Activated T-cell treated with anti-CD3 and anti-CD28 coated beads, Interleukin-2, amount 50 U/mL, for 72 hours (primary cell): ENCODE measurements at regions not wholly inside any gene's neighbourhood (a gene's known extent, or its start where the extent isn't known, plus 50 kb on each side); places are given as distances from the start of the nearest gene placed in this dataset.
A peak's percentile ranks its signal among the peaks of the same experiment; 100 is the strongest.
"Not testable (repeated sequence)": the region's sequence is repeated elsewhere in the genome, so short reads cannot be mapped to it uniquely, and the experiment has no call there.

Source experiments
- ATAC-seq, 2 donors: fragments of 150-1000 bp; cut with Tn5 transposase; replicated peaks in 1 of 2; 2 replicates each; pipeline ENCODE4 v1.10.0; 2021; ENCODE audit warnings: moderate library complexity in 2 of 2, mild to moderate bottlenecking in 1 of 2
- DNase-seq, 2 donors: peaks; one replicate each; pipeline ENCODE4 v3.0.0; 2021 to 2022; ENCODE audit warnings: mixed read lengths in 1 of 2
- H3K27ac Mint-ChIP-seq: one replicate; pipeline ENCODE4 v1.8.0; 2022; ENCODE audit warnings: mild to moderate bottlenecking, moderate library complexity, mixed read lengths
- H3K27me3 Mint-ChIP-seq: one replicate; pipeline ENCODE4 v1.8.0; 2022; ENCODE audit warnings: low read depth, mixed read lengths
- H3K36me3 Mint-ChIP-seq, 2 donors: one replicate each; pipeline ENCODE4 v1.8.0; 2022; ENCODE audit warnings: mixed read lengths in 2 of 2, mild to moderate bottlenecking in 1 of 2; ENCODE audit not compliant: insufficient read depth in 2 of 2
- H3K4me1 Mint-ChIP-seq: one replicate; pipeline ENCODE4 v1.8.0; 2022; ENCODE audit warnings: low read depth, mixed read lengths
- H3K4me3 Mint-ChIP-seq, 2 donors: one replicate each; pipeline ENCODE4 v1.8.0; 2022; ENCODE audit warnings: mild to moderate bottlenecking in 2 of 2, mixed read lengths in 2 of 2, moderate library complexity in 2 of 2
- H3K9me3 Mint-ChIP-seq, 2 donors: one replicate each; pipeline ENCODE4 v1.8.0; 2022; ENCODE audit warnings: mixed read lengths in 2 of 2

GRCh38 chr5:87120518-87121303 is 147.0 kb upstream of the RASA1 start:
- H3K27me3 Mint-ChIP-seq = no peaks in the 10 kb centered on the region
- peak; percentile 71 to 75 for ATAC-seq
- peak overlapping the region; percentile 56 to 73 for H3K4me3 Mint-ChIP-seq
- H3K27ac Mint-ChIP-seq = peak overlapping the region; percentile 89
- peaks cover 56% of the 10 kb centered on the region for H3K4me1 Mint-ChIP-seq
- H3K9me3 Mint-ChIP-seq = no peaks in the 10 kb centered on the region
- H3K36me3 Mint-ChIP-seq = no peaks in the 10 kb centered on the region
- peak; percentile 4 to 24 for DNase-seq

DNA sequence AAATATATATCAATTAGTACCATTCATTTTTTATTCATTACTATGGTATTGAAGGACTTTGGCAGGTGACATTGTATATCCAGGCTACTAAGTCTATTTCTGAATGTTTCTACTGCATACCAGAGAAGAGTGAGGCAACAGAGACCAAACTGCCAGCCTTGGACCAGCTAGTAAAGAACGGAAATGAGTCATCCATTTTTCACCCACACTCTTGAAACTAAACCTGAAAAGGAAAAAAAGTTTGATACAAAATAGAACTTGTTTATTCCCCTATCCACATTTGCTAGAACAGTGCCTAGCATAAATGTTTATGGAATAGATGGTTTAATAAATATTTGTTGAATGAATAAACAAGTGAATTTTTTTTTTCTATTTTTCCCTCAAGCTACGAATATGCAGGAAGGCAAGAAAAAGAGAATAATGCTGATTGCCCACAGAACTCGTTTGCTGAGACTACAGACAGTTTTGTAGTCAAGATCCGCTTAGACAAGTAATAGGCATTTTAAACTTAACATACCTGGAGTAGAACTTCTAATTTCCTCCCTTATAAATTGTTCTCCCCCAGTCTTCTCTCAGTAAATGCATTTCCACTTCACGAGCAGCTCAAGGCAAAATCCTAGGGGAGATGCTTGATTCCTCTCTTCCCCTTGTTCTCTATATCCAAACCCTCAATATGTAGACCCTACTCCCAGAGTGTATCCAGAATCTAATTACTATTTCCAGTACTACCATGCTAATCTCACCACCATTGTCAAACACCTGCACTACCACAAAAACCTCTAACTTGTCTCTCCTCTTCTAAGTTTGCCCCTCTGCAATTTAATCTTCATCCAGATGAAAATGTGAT is 146.2 kb upstream of the RASA1 start:
- no peaks in the 10 kb centered on the region for H3K36me3 Mint-ChIP-seq
- H3K27ac Mint-ChIP-seq = peak overlapping the region; percentile 89
- H3K27me3 Mint-ChIP-seq = no peaks in the 10 kb centered on the region

GRCh38 chr5:87122151-87122977 is 145.3 kb upstream of the RASA1 start:
- peak in 1 of 2 donors; percentile 20 for ATAC-seq
- peak overlapping the region; percentile 13 for H3K27ac Mint-ChIP-seq
- H3K4me3 Mint-ChIP-seq = peak overlapping the region; percentile 56 to 66
- no peaks in the 10 kb centered on the region for H3K9me3 Mint-ChIP-seq
- no peaks in the 10 kb centered on the region for H3K27me3 Mint-ChIP-seq
- no peaks in the 10 kb centered on the region for H3K36me3 Mint-ChIP-seq
- no peak for DNase-seq
- H3K4me1 Mint-ChIP-seq = peaks cover 56% of the 10 kb centered on the region

More for the DNA sequence above, 146.2 kb upstream of the RASA1 start:
- ATAC-seq (peak; percentile 79 to 83), DNase-seq (peak; percentile 42 to 61)
- H3K4me1 Mint-ChIP-seq = peaks cover 56% of the 10 kb centered on the region
- peak overlapping the region; percentile 56 to 73 for H3K4me3 Mint-ChIP-seq
- no peaks in the 10 kb centered on the region for H3K9me3 Mint-ChIP-seq

GRCh38 chr5:87125766-87126165 is 141.9 kb upstream of the RASA1 start:
- no peak for ATAC-seq
- no peaks in the 10 kb centered on the region for H3K27me3 Mint-ChIP-seq
- H3K27ac Mint-ChIP-seq = no peak overlapping the region
- no peaks in the 10 kb centered on the region for H3K36me3 Mint-ChIP-seq
- H3K4me1 Mint-ChIP-seq = peaks cover 53% of the 10 kb centered on the region
- no peak for DNase-seq
- H3K9me3 Mint-ChIP-seq = peaks cover 0 to 3% of the 10 kb centered on the region in 2 donors
- H3K4me3 Mint-ChIP-seq = no peak overlapping the region

GRCh38 chr5:87126869-87127268 is 140.8 kb upstream of the RASA1 start:
- Mint-ChIP-seq H3K4me3 (no peak overlapping the region), H3K27ac (no peak overlapping the region), H3K36me3 (no peaks in the 10 kb centered on the region), H3K9me3 (peaks cover 0 to 3% of the 10 kb centered on the region in 2 donors), H3K4me1 (peaks cover 42% of the 10 kb centered on the region), H3K27me3 (no peaks in the 10 kb centered on the region)
- peak in 1 of 2 donors; percentile 12 for ATAC-seq
- DNase-seq = no peak

DNA sequence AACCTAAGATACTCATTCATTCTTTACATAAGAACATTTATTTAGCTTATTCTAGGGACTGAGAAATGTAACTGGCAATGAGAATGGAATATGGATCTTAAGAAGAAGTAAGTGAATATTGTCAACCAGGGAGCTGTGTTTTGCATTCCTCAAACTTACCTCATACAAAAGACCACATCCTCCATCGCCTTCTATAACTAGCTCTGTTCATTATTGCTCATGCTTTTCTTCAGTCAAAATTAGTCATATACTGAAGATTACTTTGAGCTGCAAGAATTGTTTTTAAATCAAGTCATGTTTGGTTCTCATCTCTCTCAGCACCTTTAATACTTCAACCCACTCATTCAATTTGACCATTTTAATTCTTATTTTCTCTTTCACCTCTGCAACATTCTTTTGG is 140.3 kb upstream of the RASA1 start:
- ATAC-seq (peak; percentile 98), DNase-seq (no peak)
- peaks cover 36% of the 10 kb centered on the region for H3K4me1 Mint-ChIP-seq
- peak overlapping the region; percentile 4 for H3K27ac Mint-ChIP-seq
- peak overlapping the region; percentile 1 to 28 for H3K4me3 Mint-ChIP-seq
- H3K27me3 Mint-ChIP-seq = no peaks in the 10 kb centered on the region
- H3K9me3 Mint-ChIP-seq = peaks cover 0 to 3% of the 10 kb centered on the region in 2 donors
- no peaks in the 10 kb centered on the region for H3K36me3 Mint-ChIP-seq

GRCh38 chr5:87127956-87128687 is 139.6 kb upstream of the RASA1 start:
- no peaks in the 10 kb centered on the region for H3K36me3 Mint-ChIP-seq
- peaks cover 0 to 3% of the 10 kb centered on the region in 2 donors for H3K9me3 Mint-ChIP-seq
- DNase-seq (no peak), ATAC-seq (no peak)
- peak overlapping the region; percentile 59 for H3K27ac Mint-ChIP-seq
- peaks cover 30% of the 10 kb centered on the region for H3K4me1 Mint-ChIP-seq
- H3K4me3 Mint-ChIP-seq = peak overlapping the region; percentile 1 to 28
- H3K27me3 Mint-ChIP-seq = no peaks in the 10 kb centered on the region

GRCh38 chr5:87129046-87129445 is 138.6 kb upstream of the RASA1 start:
- no peak for DNase-seq
- H3K27ac Mint-ChIP-seq = no peak overlapping the region
- ATAC-seq = no peak
- peaks cover 27% of the 10 kb centered on the region for H3K4me1 Mint-ChIP-seq
- H3K4me3 Mint-ChIP-seq = no peak overlapping the region
- no peaks in the 10 kb centered on the region for H3K36me3 Mint-ChIP-seq
- H3K9me3 Mint-ChIP-seq = peaks cover 0 to 3% of the 10 kb centered on the region in 2 donors
- no peaks in the 10 kb centered on the region for H3K27me3 Mint-ChIP-seq

DNA sequence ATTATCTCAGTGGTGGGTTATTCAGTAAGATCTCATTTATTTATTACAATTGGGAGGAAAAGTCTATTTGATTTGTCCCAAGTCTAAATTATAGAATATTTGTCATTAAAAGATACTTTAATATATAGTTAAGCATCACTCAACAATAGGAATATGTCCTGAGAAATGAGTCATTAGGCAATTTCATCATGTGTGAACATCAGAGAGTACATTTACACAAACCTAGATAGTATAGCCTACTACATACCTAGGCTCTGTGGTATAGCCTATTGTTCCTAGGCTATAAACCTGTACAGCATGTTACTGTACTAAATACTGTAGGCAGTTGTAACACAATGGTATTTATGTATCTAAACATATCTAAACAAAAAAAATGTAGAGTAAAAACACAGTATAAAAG is 135.0 kb upstream of the RASA1 start:
- Mint-ChIP-seq H3K4me3 (no peak overlapping the region), H3K27ac (no peak overlapping the region), H3K27me3 (no peaks in the 10 kb centered on the region), H3K4me1 (peaks cover 19% of the 10 kb centered on the region), H3K36me3 (peaks cover 0 to 1% of the 10 kb centered on the region in 2 donors), H3K9me3 (peaks cover 0 to 4% of the 10 kb centered on the region in 2 donors)
- ATAC-seq (no peak), DNase-seq (no peak)

GRCh38 chr5:87134513-87134912 is 133.2 kb upstream of the RASA1 start:
- not testable (repeated sequence) for H3K27me3 Mint-ChIP-seq, DNase-seq, H3K9me3 Mint-ChIP-seq, H3K4me3 Mint-ChIP-seq, H3K36me3 Mint-ChIP-seq, H3K27ac Mint-ChIP-seq, H3K4me1 Mint-ChIP-seq, ATAC-seq

- ATAC-seq = no peak
Measured at GRCh38 chr5:87136096-87136495, 131.6 kb upstream of the RASA1 start.

DNA sequence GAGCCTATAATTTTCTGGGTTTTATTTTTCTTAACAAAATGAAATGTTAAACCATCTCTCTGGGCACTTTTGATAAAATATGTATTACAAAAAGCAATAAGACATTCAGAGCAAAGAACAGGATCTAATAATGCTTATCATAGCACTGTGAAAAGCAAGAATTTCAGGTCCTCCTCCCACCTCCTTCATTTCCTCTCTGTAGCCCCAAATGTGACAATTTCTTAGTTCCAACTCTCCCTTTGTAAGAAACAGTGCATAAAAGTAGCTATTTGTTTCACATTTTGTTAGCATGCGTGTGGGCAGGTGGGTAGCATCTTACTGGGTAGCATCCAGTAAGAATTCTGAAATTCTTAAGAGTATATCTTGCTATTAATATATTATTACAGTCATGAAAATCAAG is 130.9 kb upstream of the RASA1 start:
- Mint-ChIP-seq H3K27me3 (no peaks in the 10 kb centered on the region), H3K36me3 (peaks cover 0 to 1% of the 10 kb centered on the region in 2 donors), H3K4me1 (peaks cover 4% of the 10 kb centered on the region), H3K27ac (no peak overlapping the region), H3K9me3 (peaks cover 0 to 1% of the 10 kb centered on the region in 2 donors), H3K4me3 (no peak overlapping the region)
- ATAC-seq (no peak), DNase-seq (no peak)

More at GRCh38 chr5:87136096-87136495, 131.6 kb upstream of the RASA1 start:
- H3K4me1 Mint-ChIP-seq = peaks cover 4% of the 10 kb centered on the region
- no peak overlapping the region for H3K27ac Mint-ChIP-seq
- no peak overlapping the region for H3K4me3 Mint-ChIP-seq
- no peak for DNase-seq
- H3K27me3 Mint-ChIP-seq = no peaks in the 10 kb centered on the region
- H3K9me3 Mint-ChIP-seq = peaks cover 0 to 1% of the 10 kb centered on the region in 2 donors
- H3K36me3 Mint-ChIP-seq = peaks cover 0 to 1% of the 10 kb centered on the region in 2 donors
